ENCODE measurements at regions not wholly inside any gene's neighbourhood (a gene's known extent, or its start where the extent isn't known, plus 50 kb on each side); places are given as distances from the start of the nearest gene placed in this dataset.

GRCh38 chr18:25456334-25457010 is 104.5 kb upstream of the ZNF521 start:
- TF ChIP-seq GATA2 (IDR thresholded peaks at IDR 0.05; ENCODE audit: low read depth, low read length) (no peak), GATA3 (IDR thresholded peaks at IDR 0.05; ENCODE audit: low read depth, low read length) (no peak)

All from SH-SY5Y (cell line).